H9 (cell line): ENCODE measurements at regions not wholly inside any gene's neighbourhood (a gene's known extent, or its start where the extent isn't known, plus 50 kb on each side); places are given as distances from the start of the nearest gene placed in this dataset.
"Not testable (repeated sequence)": the region's sequence is repeated elsewhere in the genome, so short reads cannot be mapped to it uniquely, and the experiment has no call there.

Experiments used
- DNase-seq: peaks from one replicate; pipeline ENCODE4 v3.0.0-alpha.2; 2017
- H2AFZ ChIP-seq: one replicate; pipeline ENCODE4 v1.6.1; 2013; ENCODE audit warnings: mild to moderate bottlenecking, low read length, control low read depth, moderate library complexity
- H2AK5ac ChIP-seq: 2 replicates; pipeline ENCODE4 v1.6.1; 2013; ENCODE audit warnings: low read length, control low read depth, mixed read lengths; ENCODE audit not compliant: insufficient read length
- H2BK120ac ChIP-seq: one replicate; pipeline ENCODE4 v1.6.1; 2013; ENCODE audit warnings: low read depth, mild to moderate bottlenecking, low read length, control low read depth, inconsistent platforms; ENCODE audit not compliant: poor library complexity, severe bottlenecking
- H2BK12ac ChIP-seq: 2 replicates; pipeline ENCODE4 v1.6.1; 2013; ENCODE audit warnings: low read length, control low read depth, mixed read lengths, low read depth; ENCODE audit not compliant: insufficient read length
- H2BK15ac ChIP-seq: 2 replicates; pipeline ENCODE4 v1.6.1; 2013; ENCODE audit warnings: low read depth, low read length, control low read depth
- H2BK20ac ChIP-seq: one replicate; pipeline ENCODE4 v1.6.1; 2013; ENCODE audit warnings: low read depth, mild to moderate bottlenecking, low read length, control low read depth, inconsistent platforms; ENCODE audit not compliant: poor library complexity, severe bottlenecking
- H2BK5ac ChIP-seq: 2 replicates; pipeline ENCODE4 v1.6.1; 2013; ENCODE audit warnings: low read length, control low read depth, mixed read lengths; ENCODE audit not compliant: insufficient read length
- H3K14ac ChIP-seq: 2 replicates; pipeline ENCODE4 v1.6.1; 2013; ENCODE audit warnings: low read length, control low read depth; ENCODE audit not compliant: insufficient read depth
- H3K18ac ChIP-seq: 2 replicates; pipeline ENCODE4 v1.6.1; 2013; ENCODE audit warnings: low read depth, mild to moderate bottlenecking, mixed read lengths, low read length, control low read depth; ENCODE audit not compliant: insufficient read length
- H3K23ac ChIP-seq: 2 replicates; pipeline ENCODE4 v1.6.1; 2013; ENCODE audit warnings: low read length, control low read depth, mixed read lengths, low read depth; ENCODE audit not compliant: insufficient read length
- H3K23me2 ChIP-seq: 2 replicates; pipeline ENCODE4 v1.6.1; 2013; ENCODE audit warnings: low read depth, mild to moderate bottlenecking, mixed read lengths, low read length, control low read depth; ENCODE audit not compliant: insufficient read length, poor library complexity, severe bottlenecking
- H3K27ac ChIP-seq: 2 replicates; pipeline ENCODE4 v1.5.1; 2013; ENCODE audit warnings: low read length, control low read depth, mixed read lengths, low read depth; ENCODE audit not compliant: insufficient read length
- H3K27me3 ChIP-seq: 2 replicates; pipeline ENCODE4 v1.6.1; 2013; ENCODE audit warnings: low read length, control low read depth, inconsistent platforms; ENCODE audit not compliant: insufficient read depth
- H3K4ac ChIP-seq: 2 replicates; pipeline ENCODE4 v1.6.1; 2013; ENCODE audit warnings: low read depth, mild to moderate bottlenecking, control low read depth, inconsistent platforms, low read length, moderate library complexity
- H3K4me1 ChIP-seq: 2 replicates; pipeline ENCODE4 v1.6.1; 2013; ENCODE audit warnings: low read length, control low read depth, inconsistent platforms; ENCODE audit not compliant: insufficient read depth
- H3K4me2 ChIP-seq: 2 replicates; pipeline ENCODE4 v1.6.1; 2013; ENCODE audit warnings: low read length, control low read depth, mixed read lengths; ENCODE audit not compliant: insufficient read length, insufficient read depth
- H3K56ac ChIP-seq: 2 replicates; pipeline ENCODE4 v1.6.1; 2013; ENCODE audit warnings: low read depth, mild to moderate bottlenecking, mixed read lengths, low read length, control low read depth; ENCODE audit not compliant: insufficient read length
- H3K79me1 ChIP-seq: 2 replicates; pipeline ENCODE4 v1.6.1; 2013; ENCODE audit warnings: low read depth, mild to moderate bottlenecking, moderate library complexity, low read length, control low read depth, inconsistent platforms; ENCODE audit not compliant: insufficient read depth, poor library complexity, severe bottlenecking
- H3K79me2 ChIP-seq: 2 replicates; pipeline ENCODE4 v1.6.1; 2013; ENCODE audit warnings: low read length, control low read depth, inconsistent platforms; ENCODE audit not compliant: insufficient read depth
- H3K9ac ChIP-seq: 2 replicates; pipeline ENCODE4 v1.6.1; 2013; ENCODE audit warnings: low read length, control low read depth, mixed read lengths; ENCODE audit not compliant: insufficient read length; ENCODE audit errors: extremely low read depth
- H3K9me3 ChIP-seq: one replicate; pipeline ENCODE4 v1.6.1; 2013; ENCODE audit warnings: low read depth, low read length, inconsistent platforms; ENCODE audit not compliant: control insufficient read depth
- H3T11ph ChIP-seq: one replicate; pipeline ENCODE4 v1.6.1; 2013; ENCODE audit warnings: mild to moderate bottlenecking, low read length, control low read depth, inconsistent platforms
- H4K20me1 ChIP-seq: one replicate; pipeline ENCODE4 v1.6.1; 2013; ENCODE audit not compliant: control insufficient read depth, insufficient read length, insufficient read depth
- H4K5ac ChIP-seq: 2 replicates; pipeline ENCODE4 v1.6.1; 2013; ENCODE audit warnings: low read depth, mild to moderate bottlenecking, mixed read lengths, low read length, control low read depth; ENCODE audit not compliant: insufficient read length
- H4K8ac ChIP-seq: replicated peaks from 2 replicates; pipeline ENCODE4 v1.6.1; 2013; ENCODE audit warnings: low read length, control low read depth, mixed read lengths, low read depth; ENCODE audit not compliant: insufficient read length
- H4K91ac ChIP-seq: 2 replicates; pipeline ENCODE4 v1.6.1; 2013; ENCODE audit warnings: low read depth, mild to moderate bottlenecking, moderate library complexity, mixed read lengths, low read length, control low read depth; ENCODE audit not compliant: insufficient read length
- H3K27ac Mint-ChIP-seq, 3 experiments: 2 replicates in 2 of 3; 3 replicates in 1 of 3; pipeline ENCODE4 v1.8.0; 2020 to 2021; ENCODE audit warnings: mixed read lengths in 3 of 3, mild to moderate bottlenecking in 1 of 3, moderate library complexity in 1 of 3
- H3K27me3 Mint-ChIP-seq: 2 replicates; pipeline ENCODE4 v1.8.0; 2021; ENCODE audit warnings: low read depth, mild to moderate bottlenecking, moderate library complexity, mixed read lengths
- H3K36me3 Mint-ChIP-seq, 3 experiments: 2 replicates in 2 of 3; 3 replicates in 1 of 3; pipeline ENCODE4 v1.8.0; 2020 to 2021; ENCODE audit warnings: low read depth in 3 of 3, mixed read lengths in 3 of 3; ENCODE audit not compliant: insufficient read depth in 1 of 3
- H3K4me1 Mint-ChIP-seq, 2 experiments: 2 replicates each; pipeline ENCODE4 v1.8.0; 2020; ENCODE audit warnings: mixed read lengths in 2 of 2
- H3K4me3 Mint-ChIP-seq, 2 experiments: 2 replicates in 1 of 2; 3 replicates in 1 of 2; pipeline ENCODE4 v1.8.0; 2020 to 2021; ENCODE audit warnings: mild to moderate bottlenecking in 2 of 2, mixed read lengths in 2 of 2, moderate library complexity in 1 of 2
- H3K9me3 Mint-ChIP-seq, 2 experiments: 2 replicates in 1 of 2; 3 replicates in 1 of 2; pipeline ENCODE4 v1.8.0; 2020; ENCODE audit warnings: mild to moderate bottlenecking in 2 of 2, mixed read lengths in 2 of 2, moderate library complexity in 1 of 2
- WGBS: extraction: QIAGEN DNeasy Blood & Tissue Kit; methylation state at CpG from one replicate; pipeline ENCODE4 v1.1.7; 2013; ENCODE audit warnings: missing lambda C conversion rate, low lambda C conversion rate, mixed read lengths; ENCODE audit not compliant: insufficient read length; ENCODE audit errors: extremely low coverage; 5-methylcytosine and 5-hydroxymethylcytosine counted together

DNA sequence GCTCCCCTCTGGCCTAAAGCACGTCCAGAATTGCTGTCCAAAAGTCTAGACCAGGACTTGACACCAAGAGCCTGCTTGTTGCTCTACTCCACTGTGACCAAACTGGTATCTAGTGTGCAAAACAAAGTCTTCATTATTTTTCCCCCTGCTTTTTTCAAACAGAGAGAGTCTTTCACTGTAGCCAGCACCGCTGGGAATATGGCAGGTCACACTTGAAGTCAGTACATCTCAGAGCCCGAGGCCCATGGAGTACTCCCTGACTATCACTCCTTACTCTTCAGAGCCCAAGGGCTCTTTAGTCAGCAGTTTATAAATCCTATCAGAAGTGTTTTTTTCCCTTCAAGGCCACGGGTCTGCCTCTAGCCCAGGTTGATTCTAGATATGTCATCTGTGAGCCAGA, 761.3 kb downstream of the PCDH11X start:
- H2BK120ac ChIP-seq, H3K23me2 ChIP-seq, H4K8ac ChIP-seq, H3K36me3 Mint-ChIP-seq, H2BK15ac ChIP-seq, H3T11ph ChIP-seq, H3K4ac ChIP-seq, H3K9me3 ChIP-seq, H4K91ac ChIP-seq, H2AK5ac ChIP-seq, H3K56ac ChIP-seq, H3K23ac ChIP-seq, H2BK5ac ChIP-seq, H3K14ac ChIP-seq, H3K79me2 ChIP-seq, H3K18ac ChIP-seq, DNase-seq, H4K5ac ChIP-seq, H3K27ac ChIP-seq, H4K20me1 ChIP-seq, H3K27ac Mint-ChIP-seq, H3K9me3 Mint-ChIP-seq, H3K27me3 Mint-ChIP-seq, H3K4me2 ChIP-seq, H3K27me3 ChIP-seq, H2BK12ac ChIP-seq, H3K79me1 ChIP-seq, H2AFZ ChIP-seq, H3K4me1 ChIP-seq, H3K4me1 Mint-ChIP-seq, H3K4me3 Mint-ChIP-seq, H2BK20ac ChIP-seq, H3K9ac ChIP-seq: not testable (repeated sequence)
- no CpG with 5 or more reads among the region's 4 CpGs for WGBS

DNA sequence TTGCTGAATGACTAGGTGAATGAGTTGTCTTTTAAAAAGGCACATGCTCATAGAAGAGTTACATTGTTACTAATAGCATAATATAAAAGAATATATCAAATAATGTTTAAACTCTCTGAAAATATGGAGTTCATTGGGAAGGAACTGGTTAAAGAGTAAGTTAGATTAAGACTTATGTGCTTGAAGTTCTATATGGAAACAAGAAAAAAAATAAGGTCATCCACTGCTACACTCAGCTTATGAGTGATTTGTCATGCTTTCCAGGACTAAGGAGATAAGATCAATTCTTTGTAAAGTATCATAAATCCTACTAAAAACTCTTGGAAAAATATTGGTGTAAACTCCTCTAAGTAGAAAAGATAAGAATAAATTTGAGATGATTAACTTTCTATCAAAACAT, 779.1 kb downstream of the PCDH11X start:
- H3K27ac ChIP-seq, H2AK5ac ChIP-seq, H2AFZ ChIP-seq, H2BK15ac ChIP-seq, H3K18ac ChIP-seq, H2BK12ac ChIP-seq, H4K5ac ChIP-seq, H3T11ph ChIP-seq, H4K20me1 ChIP-seq, H3K23ac ChIP-seq, H3K27me3 ChIP-seq, H3K4ac ChIP-seq, H2BK5ac ChIP-seq, H3K27me3 Mint-ChIP-seq, H4K91ac ChIP-seq, H3K14ac ChIP-seq, H3K56ac ChIP-seq, H2BK120ac ChIP-seq, H3K4me3 Mint-ChIP-seq, H4K8ac ChIP-seq, H3K27ac Mint-ChIP-seq, H3K4me1 ChIP-seq, H3K23me2 ChIP-seq, H2BK20ac ChIP-seq, H3K9ac ChIP-seq, H3K9me3 ChIP-seq, H3K4me2 ChIP-seq, H3K4me1 Mint-ChIP-seq, DNase-seq, H3K79me2 ChIP-seq, H3K79me1 ChIP-seq: not testable (repeated sequence)
- H3K36me3 Mint-ChIP-seq, result peaks cover 9 to 17% (median 9%) of the 10 kb centered on the region in 3 experiments
- peaks cover 13 to 15% of the 10 kb centered on the region in 2 experiments; a peak in 4 of 5 replicates for H3K9me3 Mint-ChIP-seq
